Endodermal cell (in vitro differentiated cells): ENCODE measurements at regions not wholly inside any gene's neighbourhood (a gene's known extent, or its start where the extent isn't known, plus 50 kb on each side); places are given as distances from the start of the nearest gene placed in this dataset.

ENCODE experiments used
- DNase-seq: peaks from one replicate; pipeline ENCODE4 v3.0.0-alpha.2; 2017
- H3K27ac ChIP-seq: 2 replicates; pipeline ENCODE4 v1.5.1; 2013; ENCODE audit warnings: mild to moderate bottlenecking, low read depth, low read length, moderate library complexity
- H3K27me3 ChIP-seq: 2 replicates; pipeline ENCODE4 v1.6.1; 2013; ENCODE audit warnings: mild to moderate bottlenecking, low read length, moderate library complexity; ENCODE audit not compliant: insufficient read depth, control insufficient read depth, poor library complexity, severe bottlenecking
- H3K36me3 ChIP-seq: 2 replicates; pipeline ENCODE4 v1.7.0; 2013; ENCODE audit warnings: mild to moderate bottlenecking, low read length, moderate library complexity; ENCODE audit not compliant: control insufficient read depth, insufficient read depth
- H3K4me1 ChIP-seq: one replicate; pipeline ENCODE4 v1.7.0; 2013; ENCODE audit warnings: low read length; ENCODE audit not compliant: control insufficient read depth, insufficient read depth
- H3K4me3 ChIP-seq: 2 replicates; pipeline ENCODE4 v1.5.1; 2013; ENCODE audit warnings: mild to moderate bottlenecking, low read length, moderate library complexity
- H3K9ac ChIP-seq: 2 replicates; pipeline ENCODE4 v1.6.1; 2013; ENCODE audit warnings: mild to moderate bottlenecking, low read length, moderate library complexity; ENCODE audit not compliant: poor library complexity, severe bottlenecking; ENCODE audit errors: extremely low read depth
- H3K9me3 ChIP-seq: 2 replicates; pipeline ENCODE4 v1.6.1; 2013; ENCODE audit warnings: mild to moderate bottlenecking, low read length, moderate library complexity; ENCODE audit not compliant: control insufficient read depth
- H3K27ac Mint-ChIP-seq: 2 replicates; pipeline ENCODE4 v1.8.0; 2020; ENCODE audit warnings: mixed read lengths
- H3K27me3 Mint-ChIP-seq: 2 replicates; pipeline ENCODE4 v1.8.0; 2021; ENCODE audit warnings: mild to moderate bottlenecking, mixed read lengths; ENCODE audit not compliant: insufficient read depth
- H3K36me3 Mint-ChIP-seq: 2 replicates; pipeline ENCODE4 v1.8.0; 2020; ENCODE audit warnings: low read depth, mixed read lengths
- H3K4me1 Mint-ChIP-seq: 2 replicates; pipeline ENCODE4 v1.8.0; 2020; ENCODE audit warnings: mixed read lengths
- H3K4me3 Mint-ChIP-seq: 2 replicates; pipeline ENCODE4 v1.8.0; 2020; ENCODE audit warnings: mild to moderate bottlenecking, moderate library complexity, mixed read lengths
- H3K9me3 Mint-ChIP-seq: 2 replicates; pipeline ENCODE4 v1.8.0; 2020; ENCODE audit warnings: mild to moderate bottlenecking, mixed read lengths
- WGBS, 2 experiments: methylation state at CpG; one replicate each; pipeline versions ENCODE4 v1.1.5 to v1.1.7; 2013; ENCODE audit warnings: missing lambda C conversion rate in 2 of 2, mixed read lengths in 1 of 2; ENCODE audit not compliant: insufficient coverage in 1 of 2, insufficient read length in 1 of 2; 5-methylcytosine and 5-hydroxymethylcytosine counted together
- TF ChIP-seq, protein P1 (sequence below): fragments of 200-600 bp; sonication (generic); conservative IDR thresholded peaks from 2 replicates; pipeline ENCODE4 v1.5.0; 2021; ENCODE audit warnings: antibody characterized with exemption, mild to moderate bottlenecking

DNA sequence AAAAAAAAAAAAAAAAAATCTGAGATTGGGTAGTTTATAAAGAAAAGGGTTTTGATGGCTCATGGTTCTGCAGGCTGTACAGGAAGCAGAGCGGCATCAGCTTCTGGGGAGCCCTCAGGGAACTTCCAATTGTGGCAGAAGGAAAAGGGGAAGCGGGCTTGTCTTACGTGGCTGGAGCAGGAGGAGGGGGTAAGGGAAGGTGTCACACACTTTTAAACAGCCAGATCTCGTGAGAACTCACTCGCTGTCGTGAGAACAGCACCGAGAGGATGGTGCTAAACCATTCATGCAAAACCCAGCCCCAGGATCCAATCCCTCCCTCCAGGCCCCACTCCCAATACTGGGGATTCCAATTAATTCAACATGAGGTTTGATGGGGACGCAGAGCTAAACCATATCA lies 806.2 kb downstream of the TBC1D22A start:
- Mint-ChIP-seq H3K9me3 (peaks cover 97% of the 10 kb centered on the region), H3K27ac (no peak overlapping the region), H3K4me3 (no peak overlapping the region), H3K4me1 (no peaks in the 10 kb centered on the region), H3K27me3 (no peaks in the 10 kb centered on the region), H3K36me3 (no peaks in the 10 kb centered on the region)
- no peaks in the 10 kb centered on the region for H3K27me3 ChIP-seq
- no peak overlapping the region for H3K9ac ChIP-seq
- DNase-seq: no peak
- H3K4me1 ChIP-seq: no peaks in the 10 kb centered on the region
- TF ChIP-seq, protein P1, sequence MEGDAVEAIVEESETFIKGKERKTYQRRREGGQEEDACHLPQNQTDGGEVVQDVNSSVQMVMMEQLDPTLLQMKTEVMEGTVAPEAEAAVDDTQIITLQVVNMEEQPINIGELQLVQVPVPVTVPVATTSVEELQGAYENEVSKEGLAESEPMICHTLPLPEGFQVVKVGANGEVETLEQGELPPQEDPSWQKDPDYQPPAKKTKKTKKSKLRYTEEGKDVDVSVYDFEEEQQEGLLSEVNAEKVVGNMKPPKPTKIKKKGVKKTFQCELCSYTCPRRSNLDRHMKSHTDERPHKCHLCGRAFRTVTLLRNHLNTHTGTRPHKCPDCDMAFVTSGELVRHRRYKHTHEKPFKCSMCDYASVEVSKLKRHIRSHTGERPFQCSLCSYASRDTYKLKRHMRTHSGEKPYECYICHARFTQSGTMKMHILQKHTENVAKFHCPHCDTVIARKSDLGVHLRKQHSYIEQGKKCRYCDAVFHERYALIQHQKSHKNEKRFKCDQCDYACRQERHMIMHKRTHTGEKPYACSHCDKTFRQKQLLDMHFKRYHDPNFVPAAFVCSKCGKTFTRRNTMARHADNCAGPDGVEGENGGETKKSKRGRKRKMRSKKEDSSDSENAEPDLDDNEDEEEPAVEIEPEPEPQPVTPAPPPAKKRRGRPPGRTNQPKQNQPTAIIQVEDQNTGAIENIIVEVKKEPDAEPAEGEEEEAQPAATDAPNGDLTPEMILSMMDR: no peak
- no peak overlapping the region for H3K27ac ChIP-seq
- H3K4me3 ChIP-seq: no peak overlapping the region
- 76 to 89% methylated on average over 4 to 8 of the region's 8 CpGs for WGBS, 2 experiments
- H3K9me3 ChIP-seq: peaks cover 22% of the 10 kb centered on the region
- no peaks in the 10 kb centered on the region for H3K36me3 ChIP-seq

DNA sequence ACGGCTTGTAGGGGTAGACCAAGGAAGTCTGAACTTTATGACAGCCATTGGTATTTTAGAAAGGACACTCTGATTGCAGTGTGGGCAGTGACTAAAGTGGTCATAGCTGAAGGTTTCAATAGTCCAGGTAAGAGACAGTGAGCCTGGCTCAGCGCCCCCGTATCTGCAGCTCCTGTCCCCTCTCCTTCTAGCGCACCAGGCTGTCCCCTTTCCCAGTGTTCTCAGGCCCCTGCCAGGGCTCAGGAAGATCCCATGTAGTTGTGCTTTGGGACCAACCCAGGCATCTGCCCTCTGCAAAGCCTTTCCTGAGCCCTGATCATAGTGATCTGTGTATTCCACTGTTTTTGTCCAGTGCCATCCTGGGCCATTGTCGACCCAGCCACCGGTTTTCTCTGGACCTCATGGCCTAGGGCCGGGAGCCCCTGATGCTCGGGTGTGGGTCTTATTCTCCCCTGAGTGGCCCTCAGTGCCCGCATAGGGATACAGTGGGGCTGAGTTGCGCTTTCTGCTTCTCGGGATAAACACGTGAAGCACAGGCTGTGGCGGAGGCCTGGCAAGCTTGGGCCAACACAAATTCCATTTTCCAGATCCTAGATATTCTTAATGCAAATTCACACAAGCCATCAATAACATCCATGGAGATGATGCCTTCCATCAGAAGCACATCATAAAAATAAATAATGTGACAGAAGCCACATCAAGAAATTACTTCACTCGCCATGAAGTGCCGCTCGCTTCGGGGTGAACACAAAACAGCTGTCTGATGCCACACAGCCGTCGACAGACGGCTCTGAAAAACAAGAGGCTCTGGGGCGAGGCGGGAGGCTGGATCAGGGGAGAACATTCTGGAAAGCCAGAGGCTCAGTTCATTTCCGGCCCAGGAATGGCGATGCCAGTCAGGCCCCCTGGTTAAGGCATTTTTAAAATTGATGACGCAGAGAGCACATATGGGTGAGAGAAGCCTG lies 805.0 kb downstream of the TBC1D22A start:
- no peaks in the 10 kb centered on the region for H3K4me1 Mint-ChIP-seq
- no peaks in the 10 kb centered on the region for H3K27me3 Mint-ChIP-seq
- WGBS, 2 experiments: 88 to 94% methylated on average over 13 to 25 of the region's 25 CpGs
- Histone ChIP-seq H3K27me3 (no peaks in the 10 kb centered on the region), H3K9me3 (peaks cover 12% of the 10 kb centered on the region), H3K4me1 (no peaks in the 10 kb centered on the region), H3K9ac (no peak overlapping the region), H3K27ac (no peak overlapping the region), H3K36me3 (no peaks in the 10 kb centered on the region), H3K4me3 (no peak overlapping the region)
- no peaks in the 10 kb centered on the region for H3K36me3 Mint-ChIP-seq
- TF ChIP-seq, protein P1: no peak
- peaks cover 97% of the 10 kb centered on the region for H3K9me3 Mint-ChIP-seq
- DNase-seq: no peak
- no peak overlapping the region for H3K27ac Mint-ChIP-seq
- no peak overlapping the region for H3K4me3 Mint-ChIP-seq

DNA sequence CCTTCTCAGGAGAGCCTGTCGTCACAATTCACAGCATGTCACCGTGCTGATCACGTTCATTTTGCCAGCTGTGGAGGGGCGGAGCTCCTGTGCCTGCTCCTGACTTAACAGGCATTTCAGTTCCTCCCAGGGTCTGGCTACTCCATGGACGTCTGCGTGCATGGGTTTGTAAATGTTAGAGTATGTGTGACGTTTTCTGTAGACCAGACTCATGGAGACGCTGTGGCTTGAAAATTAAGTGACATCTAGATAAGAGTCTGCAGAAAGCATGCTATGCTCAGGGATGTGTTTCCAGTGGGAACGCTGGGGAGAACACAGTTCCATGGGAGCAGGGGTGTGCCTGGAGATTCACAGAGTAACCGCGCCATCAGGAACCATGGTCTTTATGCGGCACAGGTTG lies 804.0 kb downstream of the TBC1D22A start:
- Mint-ChIP-seq H3K9me3 (peaks cover 98% of the 10 kb centered on the region), H3K36me3 (no peaks in the 10 kb centered on the region), H3K27ac (no peak overlapping the region), H3K27me3 (no peaks in the 10 kb centered on the region), H3K4me1 (no peaks in the 10 kb centered on the region), H3K4me3 (no peak overlapping the region)
- Histone ChIP-seq H3K4me3 (no peak overlapping the region), H3K9me3 (peaks cover 10% of the 10 kb centered on the region), H3K27me3 (no peaks in the 10 kb centered on the region), H3K9ac (no peak overlapping the region), H3K27ac (no peak overlapping the region), H3K4me1 (no peaks in the 10 kb centered on the region), H3K36me3 (no peaks in the 10 kb centered on the region)
- TF ChIP-seq, protein P1: no peak
- no peak for DNase-seq
- WGBS, 2 experiments: 76 to 78% methylated on average over 8 to 12 of the region's 12 CpGs
